Astrocyte (in vitro differentiated cells and primary cell): ENCODE measurements at regions not wholly inside any gene's neighbourhood (a gene's known extent, or its start where the extent isn't known, plus 50 kb on each side); places are given as distances from the start of the nearest gene placed in this dataset.

Experiments
- CTCF ChIP-seq: IDR thresholded peaks from 2 replicates; pipeline ENCODE4 v1.5.1; 2011; ENCODE audit warnings: low read depth, mild to moderate bottlenecking, inconsistent platforms, low read length, moderate library complexity; ENCODE audit not compliant: insufficient read depth
- EZH2 ChIP-seq: IDR thresholded peaks from 2 replicates; pipeline ENCODE4 v1.6.1; 2012; ENCODE audit warnings: mild to moderate bottlenecking, low read length, inconsistent platforms; ENCODE audit not compliant: insufficient read depth

DNA sequence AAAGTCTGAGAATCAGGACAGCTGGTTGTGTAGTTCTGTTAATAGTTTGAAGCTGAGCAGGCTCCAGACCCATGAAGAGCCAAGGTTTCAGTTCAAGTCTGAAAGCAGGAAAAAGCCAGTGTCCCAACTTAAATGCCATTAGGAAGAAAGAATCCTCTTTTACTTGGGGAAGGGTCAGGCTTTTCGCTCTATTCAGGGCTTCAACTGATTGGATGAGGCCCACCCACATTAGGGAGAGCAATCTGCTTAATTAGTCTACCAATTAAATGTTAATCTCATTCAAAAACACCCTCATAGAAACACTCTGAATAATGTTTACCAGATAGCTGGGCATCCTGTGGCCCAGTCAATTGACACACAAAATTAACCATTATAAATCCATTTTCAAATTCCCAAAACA lies 462.2 kb downstream of the EPM2A start:
- TF ChIP-seq CTCF (no peak), EZH2 (no peak)
